Prostate gland (tissue), 2 donors: ENCODE measurements at regions not wholly inside any gene's neighbourhood (a gene's known extent, or its start where the extent isn't known, plus 50 kb on each side); places are given as distances from the start of the nearest gene placed in this dataset.
A peak's percentile ranks its signal among the peaks of the same experiment; 100 is the strongest.

Experiments used
- DNase-seq: peaks from one replicate; pipeline ENCODE4 v3.0.0-alpha.2; 2019; ENCODE audit warnings: low spot score
- H3K27ac ChIP-seq, 2 donors: fragments of 200-600 bp; sonication (generic); 2 replicates each; pipeline ENCODE4 v1.5.1; 2017 to 2019
- H3K27me3 ChIP-seq: fragments of 200-600 bp; sonication (generic); replicated peaks from 2 replicates; pipeline ENCODE4 v1.5.1; 2019; ENCODE audit not compliant: insufficient read depth
- H3K36me3 ChIP-seq, 2 donors: fragments of 200-600 bp; sonication (generic); 1 replicate in 1 of 2; 2 replicates in 1 of 2; pipeline versions ENCODE4 v1.5.1 to v1.8.1; 2017 to 2019
- H3K4me1 ChIP-seq: fragments of 200-600 bp; sonication (generic); replicated peaks from 2 replicates; pipeline ENCODE4 v1.5.1; 2019
- H3K4me3 ChIP-seq, 2 donors: fragments of 200-600 bp; sonication (generic); 2 replicates each; pipeline ENCODE4 v1.5.1; 2017 to 2019
- H3K9me3 ChIP-seq: fragments of 200-600 bp; sonication (generic); 2 replicates; pipeline ENCODE4 v1.5.1; 2017
- POLR2A ChIP-seq: fragments of 450-650 bp; IDR thresholded peaks from one replicate; pipeline ENCODE4 v1.6.1; 2016; ENCODE audit warnings: antibody characterized with exemption, mild to moderate bottlenecking
- POLR2AphosphoS5 ChIP-seq: sonication (generic); formaldehyde crosslinking; IDR thresholded peaks from one replicate; pipeline ENCODE4 v1.6.1; 2017; ENCODE audit warnings: antibody characterized with exemption
- WGBS: methylation state at CpG from one replicate; pipeline ENCODE4 v1.1.5; 2018; 5-methylcytosine and 5-hydroxymethylcytosine counted together
- intact Hi-C: fragments of 100-400 bp; cut with DNase I; formaldehyde crosslinking; loops from one replicate; pipeline ENCODE4 v1.14.2; 2022
- TF ChIP-seq, protein P1 (sequence below), 4 experiments: fragments of 200-600 bp in 2 of 4; fragments of 450-650 bp in 2 of 4; sonication (generic) in 2 of 4; IDR thresholded peaks; 1 replicate in 3 of 4; 2 replicates in 1 of 4; pipeline ENCODE4 v1.5.1; 2016 to 2019; ENCODE audit warnings: antibody characterized with exemption in 4 of 4, mild to moderate bottlenecking in 2 of 4, moderate library complexity in 2 of 4

GRCh38 chr18:47601581-47602272 is 328.7 kb downstream of the SMAD2 start:
- Histone ChIP-seq H3K4me1 (no peaks in the 10 kb centered on the region), H3K27me3 (no peaks in the 10 kb centered on the region), H3K36me3 (no peaks in the 10 kb centered on the region), H3K9me3 (no peaks in the 10 kb centered on the region), H3K4me3 (no peak overlapping the region), H3K27ac (no peak overlapping the region)
- TF ChIP-seq POLR2A: no peak
- TF ChIP-seq, protein P1, sequence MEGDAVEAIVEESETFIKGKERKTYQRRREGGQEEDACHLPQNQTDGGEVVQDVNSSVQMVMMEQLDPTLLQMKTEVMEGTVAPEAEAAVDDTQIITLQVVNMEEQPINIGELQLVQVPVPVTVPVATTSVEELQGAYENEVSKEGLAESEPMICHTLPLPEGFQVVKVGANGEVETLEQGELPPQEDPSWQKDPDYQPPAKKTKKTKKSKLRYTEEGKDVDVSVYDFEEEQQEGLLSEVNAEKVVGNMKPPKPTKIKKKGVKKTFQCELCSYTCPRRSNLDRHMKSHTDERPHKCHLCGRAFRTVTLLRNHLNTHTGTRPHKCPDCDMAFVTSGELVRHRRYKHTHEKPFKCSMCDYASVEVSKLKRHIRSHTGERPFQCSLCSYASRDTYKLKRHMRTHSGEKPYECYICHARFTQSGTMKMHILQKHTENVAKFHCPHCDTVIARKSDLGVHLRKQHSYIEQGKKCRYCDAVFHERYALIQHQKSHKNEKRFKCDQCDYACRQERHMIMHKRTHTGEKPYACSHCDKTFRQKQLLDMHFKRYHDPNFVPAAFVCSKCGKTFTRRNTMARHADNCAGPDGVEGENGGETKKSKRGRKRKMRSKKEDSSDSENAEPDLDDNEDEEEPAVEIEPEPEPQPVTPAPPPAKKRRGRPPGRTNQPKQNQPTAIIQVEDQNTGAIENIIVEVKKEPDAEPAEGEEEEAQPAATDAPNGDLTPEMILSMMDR (IDR thresholded peaks at IDR 0.05): no peak
- TF ChIP-seq POLR2AphosphoS5: no peak
- intact Hi-C loops: no loop called here
- 65% methylated on average over 13 of the region's 13 CpGs for WGBS
- DNase-seq: no peak

GRCh38 chr18:47595831-47596501 is 334.5 kb downstream of the SMAD2 start:
- Histone ChIP-seq H3K27me3 (peaks cover 4% of the 10 kb centered on the region), H3K4me1 (no peaks in the 10 kb centered on the region), H3K27ac (no peak overlapping the region), H3K9me3 (no peaks in the 10 kb centered on the region), H3K36me3 (no peaks in the 10 kb centered on the region), H3K4me3 (no peak overlapping the region)
- 17% methylated on average over 2 of the region's 2 CpGs for WGBS
- intact Hi-C loops: no loop called here
- TF ChIP-seq POLR2AphosphoS5: no peak
- TF ChIP-seq, protein P1 (IDR thresholded peaks at IDR 0.05): peak in 1 of 4 experiments; percentile 19
- TF ChIP-seq POLR2A: no peak
- no peak for DNase-seq

DNA sequence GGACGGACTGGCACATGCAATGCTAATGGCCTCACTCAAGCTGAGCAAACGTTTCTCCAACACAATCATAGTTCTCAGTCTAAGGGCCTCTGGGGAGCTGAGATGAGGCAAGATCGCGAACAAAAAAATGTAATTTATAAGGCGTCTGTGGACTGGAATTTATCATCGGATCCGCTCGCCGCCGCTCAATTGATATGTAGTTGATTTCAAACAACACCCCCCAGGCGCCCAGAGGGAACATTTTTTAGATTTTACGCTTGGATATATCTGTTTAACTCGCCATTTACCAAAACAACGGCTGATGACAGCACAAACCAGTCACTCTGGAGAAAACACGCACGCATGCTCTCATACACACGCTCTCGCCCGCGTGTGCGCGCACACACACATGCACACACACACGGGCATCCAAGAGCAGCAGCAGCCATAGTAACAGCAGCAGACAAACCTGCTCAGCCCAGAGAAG is 335.8 kb downstream of the SMAD2 start:
- Histone ChIP-seq H3K27me3 (peaks cover 4% of the 10 kb centered on the region), H3K27ac (no peak overlapping the region), H3K4me3 (no peak overlapping the region), H3K9me3 (no peaks in the 10 kb centered on the region), H3K36me3 (no peaks in the 10 kb centered on the region), H3K4me1 (no peaks in the 10 kb centered on the region)
- no peak for DNase-seq
- whole genome bisulfite sequencing: 68% methylated on average over 23 of the region's 23 CpGs
- intact Hi-C loops: no loop called here
- no peak for TF ChIP-seq POLR2A
- no peak for TF ChIP-seq POLR2AphosphoS5

- Histone ChIP-seq H3K4me1 (no peaks in the 10 kb centered on the region), H3K27ac (no peak overlapping the region), H3K27me3 (peaks cover 4% of the 10 kb centered on the region), H3K36me3 (no peaks in the 10 kb centered on the region), H3K9me3 (no peaks in the 10 kb centered on the region), H3K4me3 (no peak overlapping the region)
- no peak for DNase-seq
- 14% methylated on average over 13 of the region's 13 CpGs for WGBS
- intact Hi-C loops: no loop called here
- TF ChIP-seq POLR2AphosphoS5 (no peak), POLR2A (no peak)
- TF ChIP-seq, protein P1 (IDR thresholded peaks at IDR 0.05): no peak
These were observed 336.6 kb downstream of the SMAD2 start for GRCh38 chr18:47593744-47594472.

- no peak for TF ChIP-seq POLR2AphosphoS5
- TF ChIP-seq, protein P1 (IDR thresholded peaks at IDR 0.05): no peak
- TF ChIP-seq POLR2A: no peak
- Histone ChIP-seq H3K27me3 (peaks cover 4% of the 10 kb centered on the region), H3K4me3 (no peak overlapping the region), H3K36me3 (no peaks in the 10 kb centered on the region), H3K9me3 (no peaks in the 10 kb centered on the region), H3K4me1 (no peaks in the 10 kb centered on the region), H3K27ac (no peak overlapping the region)
- no peak for DNase-seq
- intact Hi-C loops: no loop called here
- 43% methylated on average over 3 of the region's 3 CpGs for WGBS
These were observed 339.0 kb downstream of the SMAD2 start for GRCh38 chr18:47591429-47591828.
